ENCODE measurements at regions not wholly inside any gene's neighbourhood (a gene's known extent, or its start where the extent isn't known, plus 50 kb on each side); places are given as distances from the start of the nearest gene placed in this dataset.
"Not testable (repeated sequence)": the region's sequence is repeated elsewhere in the genome, so short reads cannot be mapped to it uniquely, and the experiment has no call there.

DNA sequence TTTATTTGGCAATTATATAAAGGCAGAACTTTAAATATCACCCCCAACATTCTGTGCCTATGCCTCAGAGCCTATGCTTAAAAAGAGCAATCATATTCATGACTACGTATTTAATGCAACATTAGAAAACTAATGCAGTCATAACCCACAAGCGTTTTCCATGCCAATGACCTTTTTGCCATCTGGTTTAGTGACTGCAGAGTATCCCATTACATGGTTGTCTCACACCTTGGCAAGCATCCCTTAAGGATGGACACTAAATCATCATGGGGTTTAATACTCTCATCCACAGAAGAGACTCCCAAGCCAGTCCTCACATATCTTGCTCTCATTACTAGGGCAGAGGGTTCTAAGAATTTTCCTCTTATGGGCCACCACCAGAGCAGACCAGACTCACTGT is 188.2 kb upstream of the PLGLB2 start:
- not testable (repeated sequence) for DNase-seq

GRCh38 chr2:87565116-87565515 is 182.8 kb upstream of the PLGLB2 start:
- not testable (repeated sequence) for DNase-seq

DNA sequence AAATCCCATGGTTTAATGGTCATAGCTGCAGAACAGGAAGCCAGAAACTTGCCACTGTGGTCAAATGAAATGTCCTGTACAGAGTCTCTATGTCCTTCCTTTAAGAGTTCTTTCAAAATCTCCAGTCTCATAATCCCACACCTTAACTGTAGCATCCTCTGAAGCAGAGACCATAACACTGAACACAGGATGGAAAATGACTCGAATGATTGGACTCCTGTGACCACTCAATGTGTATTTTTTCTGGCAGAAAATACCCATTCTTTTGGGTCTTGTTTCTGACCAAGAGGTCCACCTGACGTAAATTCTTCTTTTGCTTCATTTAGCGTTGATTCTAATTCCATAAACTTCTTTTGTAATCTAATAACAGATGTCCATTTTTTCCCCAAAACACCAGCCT is 181.4 kb upstream of the PLGLB2 start:
- not testable (repeated sequence) for DNase-seq

- not testable (repeated sequence) for DNase-seq
Measured at GRCh38 chr2:87567093-87567492, 180.8 kb upstream of the PLGLB2 start.

- not testable (repeated sequence) for DNase-seq
Measured at GRCh38 chr2:87567912-87568311, 180.0 kb upstream of the PLGLB2 start.

- DNase-seq = peak; percentile 2
Measured at GRCh38 chr2:87568554-87569278, 179.2 kb upstream of the PLGLB2 start.

DNA sequence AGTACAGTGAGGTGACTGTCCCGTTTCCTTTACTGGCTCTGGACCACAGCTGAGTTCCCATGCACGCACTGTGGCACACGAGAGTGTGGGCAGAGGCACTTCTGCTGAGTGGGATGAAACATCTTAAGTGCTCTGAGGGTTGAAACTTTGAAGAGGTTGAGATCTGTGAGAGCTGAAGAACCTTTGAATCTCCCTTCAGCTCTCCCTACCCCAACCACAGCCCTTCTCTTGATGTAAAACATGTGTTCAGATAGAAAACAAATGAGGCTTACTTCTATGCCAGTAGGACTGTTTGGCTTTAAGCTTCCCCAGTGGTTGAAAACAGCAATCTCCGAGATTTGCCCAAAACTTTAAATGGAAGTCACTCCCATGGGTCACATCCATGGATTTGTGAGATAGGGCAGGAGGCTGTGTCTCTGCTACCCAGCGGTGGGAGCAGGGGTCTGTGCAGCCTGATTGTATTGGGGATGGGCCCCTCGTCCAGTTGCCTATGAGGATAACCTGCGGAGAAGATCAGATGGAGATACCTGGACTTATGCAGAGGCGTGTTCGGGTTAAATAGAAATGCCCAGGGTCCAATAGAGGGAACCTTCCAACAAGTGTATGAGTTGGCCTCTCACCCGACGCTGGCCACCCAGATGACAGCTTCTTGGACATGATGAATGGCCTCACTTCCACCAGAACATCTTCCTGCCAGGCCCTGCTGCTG is 178.0 kb upstream of the PLGLB2 start:
- not testable (repeated sequence) for DNase-seq

- DNase-seq = not testable (repeated sequence)
Measured at GRCh38 chr2:87571889-87572465, 175.9 kb upstream of the PLGLB2 start.

GRCh38 chr2:87572906-87573305 is 175.0 kb upstream of the PLGLB2 start:
- DNase-seq = not testable (repeated sequence)

DNA sequence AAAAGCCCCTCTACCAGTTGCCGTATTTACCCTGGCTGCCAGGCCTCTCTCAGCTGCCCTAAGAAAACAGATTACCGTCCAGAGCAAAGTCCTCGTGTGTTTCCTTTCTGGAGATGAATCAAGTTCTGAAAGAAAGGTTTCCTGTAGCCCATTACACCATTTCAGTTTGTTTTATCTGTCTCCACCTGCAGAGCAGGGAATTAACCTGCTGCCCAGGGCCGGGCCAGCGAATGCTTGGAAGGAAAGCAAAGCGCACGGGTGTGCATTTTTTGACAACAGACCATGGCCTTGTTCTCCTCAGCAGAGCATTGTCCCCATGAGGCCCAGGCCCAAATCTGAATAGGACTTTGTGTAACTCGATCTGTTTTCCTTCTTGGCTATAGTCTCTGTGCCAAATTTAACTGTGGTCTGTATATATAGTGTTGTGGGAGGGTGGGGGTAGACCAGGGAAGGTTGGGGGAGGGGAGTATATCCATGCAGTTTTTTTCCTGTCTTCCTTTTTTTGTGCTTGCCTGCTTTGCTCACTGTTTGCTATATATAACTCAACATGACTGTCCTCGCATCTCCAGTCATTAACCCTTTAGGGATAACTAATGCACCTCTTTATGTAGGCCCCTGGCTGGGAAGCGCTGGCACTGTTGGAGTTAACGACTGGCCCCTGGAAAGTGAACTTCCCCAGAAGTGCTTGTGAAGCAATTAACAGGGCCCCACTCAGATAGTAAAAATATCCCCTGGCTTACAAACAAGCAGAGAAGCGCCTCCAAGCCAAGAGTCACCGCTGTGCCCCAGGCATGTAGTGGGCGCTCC is 174.3 kb upstream of the PLGLB2 start:
- not testable (repeated sequence) for DNase-seq

GRCh38 chr2:87574193-87575119 is 173.4 kb upstream of the PLGLB2 start:
- not testable (repeated sequence) for DNase-seq

DNA sequence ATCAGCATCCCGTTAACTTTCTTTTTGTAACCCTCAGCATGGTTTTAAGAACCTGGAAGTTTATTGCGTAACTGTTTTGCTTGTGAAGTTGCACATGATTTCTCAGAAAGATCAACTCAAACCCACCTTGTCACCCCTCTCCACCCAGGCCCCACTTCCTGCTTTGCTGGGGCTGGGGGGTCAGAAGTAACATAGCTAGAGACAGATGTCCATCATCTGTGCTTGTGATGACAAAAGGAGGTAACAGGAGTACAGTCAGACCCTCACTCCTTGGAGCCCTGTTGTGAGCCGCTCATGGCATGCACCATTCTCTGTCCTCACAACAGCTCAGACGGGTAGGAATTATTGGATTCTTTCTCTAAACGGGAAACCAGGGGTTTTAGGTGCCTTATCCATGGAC is 172.7 kb upstream of the PLGLB2 start:
- not testable (repeated sequence) for DNase-seq

DNA sequence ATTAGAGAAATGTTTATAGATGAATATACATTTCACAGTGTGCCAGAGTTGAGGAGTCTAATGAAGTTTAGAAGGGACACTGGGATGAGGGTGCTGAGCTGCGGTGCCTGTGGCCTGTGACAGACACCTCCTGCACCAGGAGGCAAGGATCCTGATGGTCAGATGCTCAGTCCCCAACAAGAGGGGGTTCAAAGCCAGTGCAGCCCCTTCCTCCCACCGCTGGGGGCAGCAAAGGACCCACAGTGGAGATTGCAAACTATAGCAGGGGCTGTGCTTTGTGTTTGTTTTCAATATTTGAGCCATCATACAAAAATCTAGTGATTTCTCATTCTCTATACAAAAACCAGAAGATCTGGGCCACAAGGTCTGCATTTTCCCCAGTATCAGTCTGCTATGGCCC is 170.5 kb upstream of the PLGLB2 start:
- DNase-seq = not testable (repeated sequence)

DNA sequence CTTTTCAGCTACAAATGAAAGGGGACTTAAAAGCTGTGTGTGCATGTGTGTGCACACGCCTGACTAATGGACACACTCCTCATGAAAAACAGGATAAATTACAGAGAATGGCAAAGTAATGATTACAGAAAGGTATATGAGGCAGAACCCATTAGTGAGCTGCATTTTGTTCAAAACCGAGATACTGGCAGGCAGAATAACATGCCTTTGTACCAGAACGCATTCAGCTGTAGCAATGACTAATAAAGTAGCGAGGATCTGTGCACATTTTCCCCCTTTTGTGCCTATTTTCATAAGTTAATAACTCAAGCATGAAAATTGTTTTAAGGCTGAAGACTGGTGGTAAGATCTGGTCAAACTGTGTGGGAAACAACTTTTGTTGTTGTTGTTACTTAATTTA is 165.7 kb upstream of the PLGLB2 start:
- DNase-seq = not testable (repeated sequence)

DNA sequence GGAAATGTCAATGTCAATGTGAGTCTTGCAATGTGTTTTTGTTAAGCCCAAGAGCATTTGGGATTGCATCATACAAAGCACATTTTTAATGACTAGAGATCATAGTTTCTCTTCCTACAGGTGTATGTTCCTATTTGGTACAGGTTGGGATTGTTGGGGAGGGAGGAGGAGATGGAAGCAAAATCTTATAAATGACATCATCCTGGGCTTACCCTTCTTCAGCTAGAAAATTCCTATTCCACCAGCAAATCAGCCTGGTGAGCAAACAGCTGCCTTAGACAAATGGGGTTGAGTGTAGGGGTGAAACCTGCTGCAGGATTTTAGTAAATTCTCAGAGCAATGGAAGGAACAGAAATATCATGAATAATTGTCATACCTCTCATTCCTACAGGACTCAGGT is 165.3 kb upstream of the PLGLB2 start:
- DNase-seq = not testable (repeated sequence)

- not testable (repeated sequence) for DNase-seq
Measured at GRCh38 chr2:87583370-87583769, 164.5 kb upstream of the PLGLB2 start.

- peak; percentile 19 for DNase-seq
Measured at GRCh38 chr2:87583803-87584202, 164.1 kb upstream of the PLGLB2 start.

- DNase-seq = peak; percentile 92
Measured at GRCh38 chr2:87584268-87584906, 163.5 kb upstream of the PLGLB2 start.

- DNase-seq = not testable (repeated sequence)
Measured at GRCh38 chr2:87587934-87588333, 160.0 kb upstream of the PLGLB2 start.

GRCh38 chr2:87592974-87593373 is 154.9 kb upstream of the PLGLB2 start:
- not testable (repeated sequence) for DNase-seq

All from hematopoietic multipotent progenitor cell treated with erythropoietin and hydrocortisone succinate and interleukin-3 and kit ligand, for 6 days (in vitro differentiated cells).